WTC11 (cell line): ENCODE measurements at regions not wholly inside any gene's neighbourhood (a gene's known extent, or its start where the extent isn't known, plus 50 kb on each side); places are given as distances from the start of the nearest gene placed in this dataset.

Experiments used
- ATAC-seq: fragments of 200-7000 bp; cut with Tn5 transposase; 2 replicates; pipeline ENCODE4 v1.10.0; 2021; ENCODE audit warnings: mild to moderate bottlenecking, moderate library complexity
- CTCF ChIA-PET: fragments of 300-600 bp; sonication (Branson Sonifier 250); formaldehyde crosslinking; loops from one replicate; lab custom pipeline; 2021; ENCODE audit warnings: antibody characterized with exemption; lab: Charles Lee
- POLR2A ChIA-PET: fragments of 350-600 bp; sonication (Branson Sonifier 250); formaldehyde crosslinking; loops from one replicate; lab custom pipeline; 2021; ENCODE audit warnings: antibody characterized with exemption; lab: Charles Lee
- DNase-seq: peaks from one replicate; pipeline ENCODE4 v3.0.0; 2021; ENCODE audit warnings: low spot score
- H3K27ac Mint-ChIP-seq: 2 replicates; pipeline ENCODE4 v1.8.0; 2021; ENCODE audit warnings: mixed read lengths
- H3K27me3 Mint-ChIP-seq: 2 replicates; pipeline ENCODE4 v1.8.0; 2021; ENCODE audit warnings: low read depth, mild to moderate bottlenecking, moderate library complexity, mixed read lengths
- H3K36me3 Mint-ChIP-seq: 2 replicates; pipeline ENCODE4 v1.8.0; 2021; ENCODE audit warnings: mixed read lengths
- H3K4me1 Mint-ChIP-seq: 2 replicates; pipeline ENCODE4 v1.8.0; 2022; ENCODE audit warnings: mixed read lengths
- H3K4me3 Mint-ChIP-seq: 2 replicates; pipeline ENCODE4 v1.8.0; 2021; ENCODE audit warnings: mild to moderate bottlenecking, moderate library complexity, mixed read lengths
- H3K9me3 Mint-ChIP-seq: 2 replicates; pipeline ENCODE4 v1.8.0; 2021; ENCODE audit warnings: mixed read lengths
- AFF4 ChIP-seq: sonication (generic); formaldehyde crosslinking; IDR thresholded peaks from 2 replicates; pipeline ENCODE4 v1.8.1; 2023; ENCODE audit warnings: mild to moderate bottlenecking, missing genetic modification reagents, borderline replicate concordance
- ATF1 ChIP-seq: sonication (generic); formaldehyde crosslinking; IDR thresholded peaks from 2 replicates; pipeline ENCODE4 v1.8.1; 2023; ENCODE audit warnings: mild to moderate bottlenecking, moderate library complexity, missing genetic modification reagents
- CBFB ChIP-seq: sonication (generic); formaldehyde crosslinking; IDR thresholded peaks from 2 replicates; pipeline ENCODE4 v1.8.1; 2022; ENCODE audit warnings: mild to moderate bottlenecking, low read depth, missing genetic modification reagents
- CDX4 ChIP-seq: fragments of 250-450 bp; sonication (Bioruptor Pico); IDR thresholded peaks from 2 replicates; pipeline ENCODE4 v1.9.0; 2021; ENCODE audit warnings: moderate library complexity, mild to moderate bottlenecking, inconsistent platforms, borderline replicate concordance
- CREM ChIP-seq: sonication (generic); formaldehyde crosslinking; IDR thresholded peaks from 2 replicates; pipeline ENCODE4 v1.8.1; 2022; ENCODE audit warnings: mild to moderate bottlenecking, missing genetic modification reagents, moderate library complexity
- CTCF ChIP-seq: fragments of 200-600 bp; IDR thresholded peaks from 2 replicates; pipeline ENCODE4 v1.8.0; 2022; ENCODE audit warnings: antibody characterized with exemption
- ERG ChIP-seq: fragments of 250-450 bp; sonication (Bioruptor Pico); IDR thresholded peaks from 2 replicates; pipeline ENCODE4 v1.8.0; 2021; ENCODE audit warnings: mild to moderate bottlenecking
- FOXK1 ChIP-seq: sonication (generic); formaldehyde crosslinking; IDR thresholded peaks from 2 replicates; pipeline ENCODE4 v1.8.0; 2022; ENCODE audit warnings: mild to moderate bottlenecking, moderate library complexity, missing genetic modification reagents
- FOXP4 ChIP-seq: sonication (generic); formaldehyde crosslinking; IDR thresholded peaks from 2 replicates; pipeline ENCODE4 v1.8.0; 2022; ENCODE audit warnings: mild to moderate bottlenecking, missing genetic modification reagents
- GRHL2 ChIP-seq: fragments of 250-450 bp; sonication (Bioruptor Pico); IDR thresholded peaks from 2 replicates; pipeline ENCODE4 v1.8.0; 2022; ENCODE audit warnings: mild to moderate bottlenecking, moderate library complexity; ENCODE audit not compliant: insufficient replicate concordance, severe bottlenecking
- IRF2 ChIP-seq: sonication (generic); formaldehyde crosslinking; IDR thresholded peaks from 2 replicates; pipeline ENCODE4 v1.8.0; 2022; ENCODE audit warnings: low read depth, missing genetic modification reagents, borderline replicate concordance
- KAT7 ChIP-seq: sonication (generic); formaldehyde crosslinking; IDR thresholded peaks from 2 replicates; pipeline ENCODE4 v1.8.1; 2023; ENCODE audit warnings: missing genetic modification reagents, mild to moderate bottlenecking, borderline replicate concordance
- MAX ChIP-seq: sonication (generic); formaldehyde crosslinking; IDR thresholded peaks from 2 replicates; pipeline ENCODE4 v1.8.0; 2022; ENCODE audit warnings: mild to moderate bottlenecking, missing genetic modification reagents
- NFE2L1 ChIP-seq: sonication (generic); formaldehyde crosslinking; IDR thresholded peaks from 2 replicates; pipeline ENCODE4 v1.8.1; 2023; ENCODE audit warnings: missing genetic modification reagents
- NR1H2 ChIP-seq: sonication (generic); formaldehyde crosslinking; IDR thresholded peaks from 2 replicates; pipeline ENCODE4 v1.9.0; 2021; ENCODE audit warnings: mild to moderate bottlenecking, moderate library complexity, missing genetic modification reagents
- OVOL2 ChIP-seq: fragments of 250-450 bp; sonication (Bioruptor Pico); IDR thresholded peaks from 2 replicates; pipeline ENCODE4 v1.9.0; 2021; ENCODE audit warnings: mild to moderate bottlenecking, borderline replicate concordance
- SOX15 ChIP-seq: fragments of 250-450 bp; sonication (Bioruptor Pico); IDR thresholded peaks from 2 replicates; pipeline ENCODE4 v1.9.0; 2021; ENCODE audit warnings: mild to moderate bottlenecking
- ZMAT4 ChIP-seq: fragments of 250-450 bp; sonication (Bioruptor Pico); IDR thresholded peaks from 2 replicates; pipeline ENCODE4 v1.9.0; 2021; ENCODE audit warnings: mild to moderate bottlenecking
- ZNF232 ChIP-seq: sonication (generic); formaldehyde crosslinking; IDR thresholded peaks from 2 replicates; pipeline ENCODE4 v1.8.0; 2022; ENCODE audit warnings: mild to moderate bottlenecking, missing genetic modification reagents
- ZNF263 ChIP-seq: sonication (generic); formaldehyde crosslinking; IDR thresholded peaks from 2 replicates; pipeline ENCODE4 v1.8.1; 2022; ENCODE audit warnings: low read depth, mild to moderate bottlenecking, moderate library complexity, missing genetic modification reagents
- ZNF281 ChIP-seq: sonication (generic); formaldehyde crosslinking; IDR thresholded peaks from 2 replicates; pipeline ENCODE4 v1.8.0; 2023; ENCODE audit warnings: mild to moderate bottlenecking, missing genetic modification reagents
- ZNF423 ChIP-seq: fragments of 250-450 bp; sonication (Bioruptor Pico); IDR thresholded peaks from 2 replicates; pipeline ENCODE4 v2.1.2; 2022; ENCODE audit warnings: mild to moderate bottlenecking, moderate library complexity
- ZSCAN18 ChIP-seq: fragments of 250-450 bp; sonication (Bioruptor Pico); IDR thresholded peaks from 2 replicates; pipeline ENCODE4 v2.1.2; 2022; ENCODE audit warnings: mild to moderate bottlenecking, moderate library complexity

- no peak for TF ChIP-seq CTCF
- TF ChIP-seq ERG (CRISPR knock-in tag) = no peak
- TF ChIP-seq ZSCAN18 = no peak
- no peak for TF ChIP-seq CREM (CRISPR knock-in tag)
- TF ChIP-seq FOXK1 (CRISPR knock-in tag) = no peak
- TF ChIP-seq CBFB (CRISPR knock-in tag) = no peak
- no peak for TF ChIP-seq CDX4
- no peak for TF ChIP-seq ZNF423 (CRISPR knock-in tag)
- TF ChIP-seq ZNF263 = no peak
These were observed 71.9 kb upstream of the RREB1 start (continued) for GRCh38 chr6:7035837-7036249.

- no peaks in the 10 kb centered on the region; the same call in none of the 2 replicates for H3K27me3 Mint-ChIP-seq
- H3K9me3 Mint-ChIP-seq = no peaks in the 10 kb centered on the region
- H3K36me3 Mint-ChIP-seq = no peaks in the 10 kb centered on the region
- DNase-seq (no peak), ATAC-seq (peak; percentile 46)
- peaks cover 23% of the 10 kb centered on the region for H3K4me1 Mint-ChIP-seq
- ChIA-PET CTCF (no interaction called here), POLR2A (no interaction called here)
- no peak overlapping the region for H3K27ac Mint-ChIP-seq
- no peak overlapping the region for H3K4me3 Mint-ChIP-seq
- TF ChIP-seq MAX (CRISPR knock-in tag) = no peak
- TF ChIP-seq NR1H2 (CRISPR knock-in tag) = no peak
- no peak for TF ChIP-seq OVOL2 (CRISPR knock-in tag)
- no peak for TF ChIP-seq KAT7
- no peak for TF ChIP-seq GRHL2 (CRISPR knock-in tag)
- TF ChIP-seq AFF4 = no peak
- TF ChIP-seq FOXP4 (CRISPR knock-in tag) = no peak
- TF ChIP-seq ATF1 = no peak
- no peak for TF ChIP-seq SOX15
- no peak for TF ChIP-seq ZNF281 (CRISPR knock-in tag)
- no peak for TF ChIP-seq ZNF423 (CRISPR knock-in tag)
- TF ChIP-seq ZMAT4 (CRISPR knock-in tag) = no peak
- no peak for TF ChIP-seq ZNF232 (CRISPR knock-in tag)
- TF ChIP-seq NFE2L1 (CRISPR knock-in tag) = no peak
- TF ChIP-seq IRF2 (CRISPR knock-in tag) = no peak
These were observed 66.2 kb upstream of the RREB1 start for GRCh38 chr6:7041511-7042026.
